LNCAP (cell line): ENCODE measurements at regions not wholly inside any gene's neighbourhood (a gene's known extent, or its start where the extent isn't known, plus 50 kb on each side); places are given as distances from the start of the nearest gene placed in this dataset.

Experiments used
- TF ChIP-seq, protein P1 (sequence below): fragments of 450-650 bp; IDR thresholded peaks from 2 replicates; pipeline ENCODE4 v1.5.1; 2017; ENCODE audit warnings: mild to moderate bottlenecking

DNA sequence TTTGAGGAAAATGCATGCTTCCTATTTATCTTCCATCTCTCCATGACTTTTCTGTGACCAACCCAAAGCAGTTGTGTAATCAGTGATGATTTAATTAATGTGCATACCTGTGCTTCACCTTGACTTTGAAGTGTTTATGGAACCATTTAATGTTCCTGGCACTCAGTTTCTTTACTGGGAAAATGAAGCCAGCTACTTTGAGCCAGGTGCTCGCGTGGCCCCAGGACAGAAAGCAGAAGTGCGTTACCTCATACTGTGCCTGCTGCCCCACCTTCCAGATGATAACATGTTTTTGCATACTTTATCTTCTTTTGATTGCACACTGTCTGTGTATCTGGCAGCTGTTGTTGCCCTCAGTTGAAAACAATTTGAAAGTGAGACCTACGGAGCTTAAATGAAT is 61.3 kb downstream of the PMAIP1 start:
- TF ChIP-seq, protein P1, sequence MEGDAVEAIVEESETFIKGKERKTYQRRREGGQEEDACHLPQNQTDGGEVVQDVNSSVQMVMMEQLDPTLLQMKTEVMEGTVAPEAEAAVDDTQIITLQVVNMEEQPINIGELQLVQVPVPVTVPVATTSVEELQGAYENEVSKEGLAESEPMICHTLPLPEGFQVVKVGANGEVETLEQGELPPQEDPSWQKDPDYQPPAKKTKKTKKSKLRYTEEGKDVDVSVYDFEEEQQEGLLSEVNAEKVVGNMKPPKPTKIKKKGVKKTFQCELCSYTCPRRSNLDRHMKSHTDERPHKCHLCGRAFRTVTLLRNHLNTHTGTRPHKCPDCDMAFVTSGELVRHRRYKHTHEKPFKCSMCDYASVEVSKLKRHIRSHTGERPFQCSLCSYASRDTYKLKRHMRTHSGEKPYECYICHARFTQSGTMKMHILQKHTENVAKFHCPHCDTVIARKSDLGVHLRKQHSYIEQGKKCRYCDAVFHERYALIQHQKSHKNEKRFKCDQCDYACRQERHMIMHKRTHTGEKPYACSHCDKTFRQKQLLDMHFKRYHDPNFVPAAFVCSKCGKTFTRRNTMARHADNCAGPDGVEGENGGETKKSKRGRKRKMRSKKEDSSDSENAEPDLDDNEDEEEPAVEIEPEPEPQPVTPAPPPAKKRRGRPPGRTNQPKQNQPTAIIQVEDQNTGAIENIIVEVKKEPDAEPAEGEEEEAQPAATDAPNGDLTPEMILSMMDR: no peak

- TF ChIP-seq, protein P1: no peak
These were observed 60.5 kb downstream of the PMAIP1 start for GRCh38 chr18:59960272-59960671.

GRCh38 chr18:59959606-59960005 is 59.8 kb downstream of the PMAIP1 start:
- TF ChIP-seq, protein P1: no peak

DNA sequence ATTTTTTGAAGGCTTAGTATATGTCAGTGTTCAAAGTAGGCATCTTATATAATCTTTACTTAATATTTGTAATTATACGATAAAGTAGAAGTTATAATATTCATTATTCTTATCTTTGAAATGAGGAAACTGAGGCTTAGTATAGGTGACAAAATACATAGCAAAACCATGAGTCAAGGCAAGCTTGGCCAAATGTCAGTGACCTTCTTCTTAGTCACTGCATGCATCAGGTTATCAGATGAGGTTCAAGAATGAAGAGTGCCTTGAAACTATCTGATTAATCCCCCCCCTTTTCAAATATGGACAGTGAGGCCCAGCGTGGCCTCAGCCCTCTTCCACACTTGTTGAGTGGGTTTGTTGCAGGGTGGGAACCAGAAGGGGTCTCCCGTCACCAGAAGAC is 59.3 kb downstream of the PMAIP1 start:
- TF ChIP-seq, protein P1: no peak

DNA sequence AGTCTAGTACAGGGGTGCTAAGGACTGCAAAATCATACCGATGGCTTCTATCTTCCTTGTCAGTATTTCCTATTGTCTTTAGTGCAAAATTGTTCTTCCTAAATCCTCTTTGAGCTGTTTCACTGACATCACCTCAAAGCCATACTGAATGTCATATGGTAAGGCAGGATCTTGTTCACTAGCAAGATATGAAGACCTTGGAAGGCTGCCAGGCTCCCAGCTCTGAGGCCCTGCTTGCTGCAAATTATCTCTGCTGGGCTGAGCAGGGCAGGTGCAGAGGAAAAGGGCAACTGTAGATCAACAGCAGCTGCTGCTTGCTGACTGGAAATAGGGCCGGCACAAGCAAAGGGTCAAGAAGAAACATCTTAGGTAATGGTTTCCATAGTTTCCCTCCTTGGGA is 58.2 kb downstream of the PMAIP1 start:
- TF ChIP-seq, protein P1: no peak

- TF ChIP-seq, protein P1: no peak
These were observed 55.0 kb downstream of the PMAIP1 start for GRCh38 chr18:59954755-59955156.

GRCh38 chr18:59954241-59954640 is 54.4 kb downstream of the PMAIP1 start:
- TF ChIP-seq, protein P1: no peak
